GM06990 (cell line): ENCODE measurements at regions not wholly inside any gene's neighbourhood (a gene's known extent, or its start where the extent isn't known, plus 50 kb on each side); places are given as distances from the start of the nearest gene placed in this dataset.

Source experiments
- DNase-seq: peaks from one replicate; pipeline ENCODE4 v3.0.0-alpha.2; 2011; ENCODE audit not compliant: insufficient read length; ENCODE audit errors: extremely low read depth
- H3K27me3 ChIP-seq: replicated peaks from 2 replicates; pipeline ENCODE4 v1.6.0; 2011; ENCODE audit warnings: low read length; ENCODE audit not compliant: control insufficient read depth, insufficient read depth
- H3K36me3 ChIP-seq: 2 replicates; pipeline ENCODE4 v1.5.1; 2011; ENCODE audit warnings: low read length; ENCODE audit not compliant: control insufficient read depth, insufficient read depth
- H3K4me3 ChIP-seq: replicated peaks from 2 replicates; pipeline ENCODE4 v1.5.1; 2011; ENCODE audit warnings: low read depth, mild to moderate bottlenecking, control low read depth, low read length
- CTCF ChIP-seq: IDR thresholded peaks from 2 replicates; pipeline ENCODE4 v1.5.1; 2011; ENCODE audit warnings: low read length, control low read depth, mild to moderate bottlenecking, inconsistent platforms; ENCODE audit not compliant: insufficient read depth, poor library complexity, severe bottlenecking

GRCh38 chr10:95122736-95123135, 53.4 kb upstream of the CYP2C8 start:
- no peaks in the 10 kb centered on the region for H3K36me3 ChIP-seq
- H3K27me3 ChIP-seq: no peaks in the 10 kb centered on the region
- no peak overlapping the region for H3K4me3 ChIP-seq
- no peak for DNase-seq
- no peak for TF ChIP-seq CTCF

GRCh38 chr10:95121904-95122303, 52.6 kb upstream of the CYP2C8 start:
- H3K4me3 ChIP-seq: no peak overlapping the region
- TF ChIP-seq CTCF: no peak
- no peaks in the 10 kb centered on the region for H3K27me3 ChIP-seq
- H3K36me3 ChIP-seq: no peaks in the 10 kb centered on the region
- DNase-seq: no peak
